GM10266 (cell line): ENCODE measurements at regions not wholly inside any gene's neighbourhood (a gene's known extent, or its start where the extent isn't known, plus 50 kb on each side); places are given as distances from the start of the nearest gene placed in this dataset.

Experiments
- DNase-seq: peaks from one replicate; pipeline ENCODE4 v3.0.0; 2012; ENCODE audit errors: extremely low spot score
- TF ChIP-seq, protein P1 (sequence below): IDR thresholded peaks from 2 replicates; pipeline ENCODE4 v1.5.1; 2012; ENCODE audit warnings: mild to moderate bottlenecking, low read depth; ENCODE audit not compliant: control insufficient read depth, insufficient read depth; ENCODE audit errors: missing control alignments

DNA sequence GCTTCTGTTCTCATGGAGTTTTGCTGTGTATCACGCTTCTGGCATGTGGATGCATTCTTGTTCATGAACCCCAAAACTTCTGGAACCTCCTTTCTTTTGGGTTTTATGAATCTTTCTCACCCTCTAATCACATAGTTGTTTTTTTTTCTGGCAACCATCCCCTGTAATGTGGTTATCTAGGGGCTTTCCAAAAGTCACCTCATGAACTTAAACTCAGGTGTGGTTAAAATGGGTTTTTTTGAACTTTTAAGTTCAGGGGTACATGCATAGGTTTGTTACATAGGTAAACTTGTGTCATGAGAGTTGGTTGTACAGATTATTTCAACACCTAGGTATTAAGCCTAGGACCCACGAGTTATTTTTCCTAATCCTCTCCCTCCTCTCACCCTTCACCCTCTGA, 1099.4 kb upstream of the SLIT2 start:
- no peak for DNase-seq
- TF ChIP-seq, protein P1, sequence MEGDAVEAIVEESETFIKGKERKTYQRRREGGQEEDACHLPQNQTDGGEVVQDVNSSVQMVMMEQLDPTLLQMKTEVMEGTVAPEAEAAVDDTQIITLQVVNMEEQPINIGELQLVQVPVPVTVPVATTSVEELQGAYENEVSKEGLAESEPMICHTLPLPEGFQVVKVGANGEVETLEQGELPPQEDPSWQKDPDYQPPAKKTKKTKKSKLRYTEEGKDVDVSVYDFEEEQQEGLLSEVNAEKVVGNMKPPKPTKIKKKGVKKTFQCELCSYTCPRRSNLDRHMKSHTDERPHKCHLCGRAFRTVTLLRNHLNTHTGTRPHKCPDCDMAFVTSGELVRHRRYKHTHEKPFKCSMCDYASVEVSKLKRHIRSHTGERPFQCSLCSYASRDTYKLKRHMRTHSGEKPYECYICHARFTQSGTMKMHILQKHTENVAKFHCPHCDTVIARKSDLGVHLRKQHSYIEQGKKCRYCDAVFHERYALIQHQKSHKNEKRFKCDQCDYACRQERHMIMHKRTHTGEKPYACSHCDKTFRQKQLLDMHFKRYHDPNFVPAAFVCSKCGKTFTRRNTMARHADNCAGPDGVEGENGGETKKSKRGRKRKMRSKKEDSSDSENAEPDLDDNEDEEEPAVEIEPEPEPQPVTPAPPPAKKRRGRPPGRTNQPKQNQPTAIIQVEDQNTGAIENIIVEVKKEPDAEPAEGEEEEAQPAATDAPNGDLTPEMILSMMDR: no peak

DNA sequence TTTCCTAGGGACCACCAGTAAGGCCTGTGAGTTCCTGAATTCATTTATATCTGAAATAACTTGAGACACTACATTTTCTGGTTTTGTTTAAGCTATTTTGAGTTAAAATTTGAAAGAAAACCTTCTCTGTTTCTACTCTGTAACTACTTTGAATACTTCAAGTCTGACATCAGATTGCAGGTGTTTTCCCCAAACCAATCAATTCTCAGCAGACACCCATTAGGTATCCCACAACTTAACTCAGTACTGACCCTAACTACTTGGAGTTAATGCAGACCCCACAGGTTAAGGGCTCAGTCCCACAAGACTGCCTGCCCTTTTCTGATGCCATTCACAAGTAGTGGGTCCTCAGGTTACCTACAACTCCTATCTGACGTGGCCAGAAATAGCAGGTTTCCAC, 1100.0 kb upstream of the SLIT2 start:
- DNase-seq: no peak
- TF ChIP-seq, protein P1: no peak

DNA sequence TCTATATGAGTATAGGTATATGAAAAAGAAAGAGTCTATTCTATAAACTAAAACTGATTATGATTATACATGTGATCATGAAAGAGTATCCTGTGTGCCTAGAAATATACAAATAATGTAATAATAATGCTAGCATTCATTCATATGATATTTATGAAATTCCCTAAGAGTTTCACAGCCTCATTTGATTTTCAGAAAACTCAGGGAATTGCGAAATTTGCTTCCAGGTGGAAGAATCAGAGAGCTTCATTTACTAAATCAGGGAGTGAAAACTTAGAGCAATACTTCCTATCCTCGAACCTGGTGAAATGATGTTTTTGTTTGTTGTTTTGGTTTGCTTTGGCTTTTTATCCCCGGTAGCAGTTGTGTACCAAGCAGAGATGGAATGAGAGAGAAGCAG, 1105.7 kb upstream of the SLIT2 start:
- TF ChIP-seq, protein P1: no peak

DNA sequence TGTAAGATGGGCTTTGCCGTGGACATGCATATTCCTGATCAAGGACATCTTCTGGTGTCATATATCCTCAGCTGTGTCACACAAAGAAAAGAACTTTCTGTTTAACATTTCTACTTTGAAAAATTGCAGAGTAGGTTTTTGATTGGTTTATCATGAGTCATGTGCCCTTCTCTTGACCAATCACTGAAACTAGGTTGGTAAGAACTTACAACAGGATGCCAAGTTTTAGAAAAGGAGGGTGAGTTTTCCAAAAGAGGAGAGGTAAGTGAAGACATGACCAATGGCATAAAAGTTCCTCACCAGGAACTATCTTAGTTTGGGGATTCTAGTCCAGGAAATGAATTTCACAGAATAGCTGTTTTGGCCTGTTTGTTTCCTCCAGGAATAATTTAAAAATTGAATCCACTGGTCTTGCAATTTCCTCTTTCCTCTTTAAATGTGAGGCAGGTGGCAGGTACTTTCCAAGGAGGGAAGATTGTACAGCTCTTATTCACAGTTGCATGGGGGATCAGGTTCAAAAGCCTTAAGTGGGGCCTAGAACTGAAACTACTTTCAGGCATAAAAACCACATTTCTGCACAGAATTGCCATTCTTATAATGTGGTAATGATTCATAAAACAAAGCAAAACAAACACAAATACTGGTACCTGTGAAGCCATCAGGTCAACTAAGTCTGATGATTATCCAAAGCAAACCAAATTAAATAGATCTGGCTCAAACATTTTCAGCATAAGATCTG, 1114.5 kb upstream of the LCORL start:
- no peak for DNase-seq
- TF ChIP-seq, protein P1: no peak

More for the DNA sequence above, 1105.7 kb upstream of the SLIT2 start:
- DNase-seq: no peak

DNA sequence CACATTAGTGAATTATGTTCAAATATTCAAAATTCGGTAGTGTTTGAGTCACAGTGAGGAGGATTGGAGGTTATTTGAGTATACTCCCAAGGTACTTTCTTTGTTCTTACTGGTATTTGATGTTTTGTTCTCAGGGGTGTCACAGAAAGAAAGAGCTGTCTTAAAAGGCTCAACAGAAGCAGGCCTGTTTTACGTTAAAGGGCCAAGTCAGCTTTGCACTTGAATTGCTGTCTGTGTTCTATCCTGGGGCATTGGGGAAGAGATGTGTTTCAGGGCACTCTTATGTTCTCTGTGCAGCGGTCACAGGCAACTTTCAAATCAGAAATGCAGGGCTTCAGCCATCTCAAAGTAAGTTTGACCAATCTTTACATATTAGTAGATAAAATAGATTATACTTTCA, 1113.1 kb upstream of the LCORL start:
- TF ChIP-seq, protein P1: no peak
- DNase-seq: no peak

DNA sequence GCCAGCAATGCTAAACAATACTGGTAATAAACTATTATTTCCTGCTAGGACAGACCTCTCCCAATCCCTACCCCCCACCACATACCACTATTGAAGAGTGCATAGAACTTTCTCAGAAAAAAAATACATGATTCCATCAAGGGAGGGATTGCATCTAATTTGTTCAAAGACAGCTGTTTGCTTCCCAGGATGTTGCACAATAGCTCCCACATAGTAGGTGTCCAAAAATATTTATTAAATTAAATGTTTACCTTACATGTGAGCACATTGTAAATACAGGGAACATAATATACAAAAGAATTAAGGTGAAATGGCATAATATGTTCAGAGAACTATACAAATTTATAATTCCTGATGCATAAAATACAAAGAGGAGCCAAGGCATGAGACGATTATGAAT, 1111.8 kb upstream of the LCORL start:
- DNase-seq: no peak
- TF ChIP-seq, protein P1: no peak

DNA sequence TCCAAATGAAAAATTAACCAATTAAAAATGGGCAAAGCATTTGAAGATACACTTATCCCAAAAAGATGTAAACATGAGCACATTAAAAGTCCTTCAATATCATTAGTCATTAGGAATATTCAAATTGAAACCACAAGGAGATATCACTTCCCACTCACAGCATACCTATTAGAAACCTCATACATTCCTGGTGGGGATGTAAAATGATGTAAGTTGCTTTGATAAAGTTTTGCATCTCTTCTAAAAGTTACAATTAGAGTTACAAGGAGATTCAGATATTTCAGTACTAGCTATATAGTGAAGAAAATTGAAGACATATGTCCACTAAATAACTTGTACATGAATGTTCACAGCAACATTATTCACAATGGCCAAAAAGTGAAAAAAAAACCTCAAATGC, 1109.3 kb upstream of the LCORL start:
- TF ChIP-seq, protein P1: no peak
- DNase-seq: no peak
